Stimulated activated naive CD4-positive, alpha-beta T cell treated with Interleukin-2 at 50 U/mL for 16 hours (primary cell): ENCODE measurements at regions not wholly inside any gene's neighbourhood (a gene's known extent, or its start where the extent isn't known, plus 50 kb on each side); places are given as distances from the start of the nearest gene placed in this dataset.

Experiments
- DNase-seq: peaks from one replicate; lab custom pipeline; 2025; lab: John Stamatoyannopoulos, UW

DNA sequence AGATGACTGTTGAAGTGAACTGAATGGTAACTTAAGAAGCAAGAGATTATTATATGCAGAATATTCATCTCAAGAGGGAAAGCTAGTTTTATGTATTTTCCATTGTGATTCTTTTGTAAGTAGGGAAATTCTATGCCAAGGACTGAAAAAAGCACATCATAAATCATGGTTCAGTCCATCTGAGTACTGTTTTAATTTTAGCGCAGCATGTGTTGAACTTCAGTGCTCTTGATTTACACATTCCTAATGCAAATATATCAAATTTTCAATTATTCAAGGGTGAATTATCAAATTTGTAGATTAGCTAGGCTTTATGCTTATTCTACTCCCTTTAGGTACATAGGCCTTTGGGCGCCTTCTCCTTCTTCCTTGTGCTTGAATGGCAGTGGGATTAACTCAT lies 50.3 kb upstream of the TCF12 start:
- DNase-seq = no peak

DNA sequence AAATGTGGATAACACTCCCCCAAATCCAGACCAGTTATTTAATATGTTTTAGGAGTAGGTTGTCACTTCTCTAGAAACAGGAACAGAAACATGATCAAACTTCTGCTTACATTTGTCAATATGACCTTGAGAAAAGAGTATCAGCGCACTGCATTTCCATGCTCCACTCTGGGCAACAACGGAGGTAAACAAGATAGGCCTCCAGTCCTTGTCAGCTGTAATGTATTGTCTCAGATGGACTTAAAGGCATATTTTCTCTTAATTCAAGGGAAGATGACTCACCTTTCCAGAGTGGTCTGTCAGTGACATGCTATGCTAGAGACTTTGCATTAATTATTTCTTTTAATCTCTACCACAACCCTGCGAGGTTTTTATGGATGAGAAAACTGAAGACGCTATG lies 51.6 kb upstream of the TCF12 start:
- DNase-seq = no peak

DNA sequence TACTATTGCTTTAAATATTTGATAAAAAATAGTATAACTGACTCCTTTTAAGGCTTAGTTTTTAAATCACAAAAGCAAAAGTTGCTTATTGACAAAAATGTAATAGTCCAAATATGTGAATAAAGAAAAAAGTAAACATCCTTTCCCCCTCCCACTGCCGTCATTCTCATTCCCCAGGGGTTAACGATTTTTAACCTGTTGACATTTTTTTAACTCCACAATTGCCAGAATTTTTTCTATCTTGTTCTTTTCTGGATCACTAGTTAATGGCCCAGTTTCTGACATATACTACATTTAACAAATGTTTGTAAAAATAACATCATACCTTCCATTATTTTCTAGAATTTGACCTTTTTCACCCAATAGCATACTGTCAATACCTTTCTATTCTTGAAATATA lies 60.6 kb upstream of the TCF12 start:
- no peak for DNase-seq

DNA sequence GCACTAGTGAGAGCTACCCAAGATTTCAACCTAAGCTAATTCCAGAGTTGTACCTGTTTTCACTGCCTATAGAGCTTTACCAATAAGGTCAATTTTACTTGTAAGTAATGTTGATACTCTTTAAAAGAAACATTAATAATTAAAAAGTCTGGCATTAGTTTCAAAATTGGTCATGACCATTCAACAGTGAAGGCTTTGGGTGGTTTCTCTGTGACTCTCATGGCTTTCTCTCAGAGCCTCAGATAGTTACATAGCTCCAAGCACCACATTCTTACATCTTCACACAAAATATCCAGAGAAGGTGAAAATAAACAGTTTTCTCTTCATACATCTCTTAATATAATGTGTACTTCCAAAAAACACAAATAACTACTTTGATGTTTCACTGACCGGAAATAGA lies 61.5 kb upstream of the TCF12 start:
- DNase-seq = no peak

DNA sequence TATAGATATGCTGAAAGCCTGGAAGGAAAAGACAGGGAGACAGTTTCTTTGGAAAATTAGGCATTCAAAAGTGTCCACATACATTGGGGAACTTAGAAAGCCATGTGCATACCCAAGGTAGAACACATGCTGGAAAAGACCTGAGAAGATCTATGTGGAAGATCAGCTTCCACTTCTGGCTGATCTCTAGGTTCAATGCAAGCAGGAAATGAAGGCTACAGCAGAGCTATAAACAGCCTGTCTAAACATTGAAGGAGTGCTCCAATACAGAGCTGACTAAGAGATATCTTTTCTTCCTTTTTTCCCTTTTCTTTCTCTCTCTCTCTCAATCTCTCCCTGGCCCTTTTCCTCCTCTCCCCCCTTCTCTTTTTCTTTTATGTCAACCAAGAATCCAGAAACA lies 73.6 kb upstream of the TCF12 start:
- DNase-seq = no peak

DNA sequence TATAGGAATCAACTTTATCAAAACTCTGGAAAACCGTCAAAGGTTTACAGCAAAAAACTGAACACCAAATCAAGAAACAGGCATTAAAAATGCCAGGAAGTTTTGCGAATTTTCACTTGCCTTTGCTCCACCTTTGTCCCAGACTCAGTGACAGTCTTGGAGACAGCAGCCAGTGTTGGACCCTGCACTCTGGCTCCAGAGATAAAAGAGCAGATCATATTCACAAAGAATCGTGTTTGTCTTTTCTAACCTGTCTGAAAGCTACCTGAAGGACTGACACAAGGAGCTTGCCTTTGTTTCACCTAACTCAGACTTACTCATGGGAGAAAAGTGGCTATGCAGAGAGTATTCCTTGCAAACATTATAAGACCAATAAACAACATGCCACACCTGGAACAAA lies 74.0 kb upstream of the TCF12 start:
- no peak for DNase-seq

DNA sequence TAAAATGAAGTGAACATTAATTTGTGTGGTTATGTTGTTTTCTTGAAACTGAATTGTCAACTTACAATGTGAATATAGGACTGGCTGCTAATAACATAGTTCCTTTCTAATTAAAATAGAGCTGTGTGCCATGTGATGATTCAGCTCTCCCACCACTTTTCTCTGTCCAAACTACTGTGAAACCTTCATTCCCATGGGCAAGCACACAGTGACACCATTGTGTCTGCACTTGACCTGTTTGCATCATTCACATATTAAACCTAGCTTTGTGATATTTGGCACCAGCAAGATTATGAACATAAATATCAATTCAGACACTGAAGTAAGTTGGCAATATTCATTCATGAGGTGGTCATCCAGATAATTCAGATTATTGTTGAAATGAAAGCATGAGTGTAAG lies 78.8 kb upstream of the TCF12 start:
- DNase-seq = no peak

DNA sequence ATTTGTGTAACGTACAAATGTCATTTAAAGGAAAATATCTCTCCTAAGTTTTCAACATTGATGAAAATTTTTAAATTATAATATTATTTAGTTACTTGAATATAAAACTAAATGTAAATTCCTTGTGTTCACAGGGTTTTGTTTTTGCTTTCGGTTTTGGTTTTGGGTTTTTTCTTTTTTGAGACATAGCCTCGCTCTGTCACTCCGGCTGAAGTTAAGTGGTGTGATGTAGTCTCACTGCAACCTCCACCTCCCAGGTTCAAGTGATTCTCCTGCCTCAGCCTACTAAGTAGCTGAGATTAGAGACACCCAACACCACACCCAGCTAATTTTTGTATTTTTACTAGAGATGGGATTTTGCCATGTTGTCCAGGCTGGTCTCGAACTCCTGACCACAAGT lies 79.3 kb upstream of the TCF12 start:
- no peak for DNase-seq

DNA sequence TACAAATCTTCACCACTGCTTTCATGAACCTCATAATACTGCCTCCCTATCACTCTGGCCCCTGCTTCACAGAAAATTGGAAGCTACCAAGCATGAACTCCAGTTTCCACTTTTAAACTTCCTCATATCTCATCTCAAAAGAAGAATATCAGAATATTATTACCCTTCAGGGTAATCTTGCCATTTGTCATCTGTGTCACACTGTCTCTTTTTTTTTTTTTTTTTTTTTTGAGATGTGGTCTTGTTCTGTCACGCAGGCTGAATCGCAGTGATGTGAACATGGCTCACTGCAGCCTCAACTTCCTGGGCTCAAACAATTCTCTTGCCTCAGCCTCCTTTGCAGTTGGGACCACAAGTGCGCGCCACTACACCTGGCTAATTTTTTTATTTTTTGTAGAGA lies 80.4 kb upstream of the TCF12 start:
- no peak for DNase-seq

DNA sequence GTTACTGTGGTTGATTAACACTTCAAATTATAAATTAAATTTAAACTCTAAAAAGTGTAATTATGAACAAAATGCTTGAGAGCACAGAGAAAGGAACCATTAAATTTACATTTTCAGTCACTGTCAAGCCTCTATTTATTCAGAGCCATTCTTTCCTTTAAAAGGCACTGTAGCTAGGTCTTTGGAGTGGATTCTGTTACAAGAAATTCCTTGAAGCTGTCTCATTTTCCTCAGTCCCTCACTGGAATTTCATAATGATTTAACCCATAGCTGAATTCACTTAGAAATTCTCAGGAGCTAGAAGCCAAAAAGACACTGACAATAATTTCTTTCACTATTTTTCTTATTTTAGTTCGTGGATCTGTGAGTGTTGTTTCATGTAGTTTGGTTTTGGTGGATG lies 81.2 kb upstream of the TCF12 start:
- DNase-seq = no peak

DNA sequence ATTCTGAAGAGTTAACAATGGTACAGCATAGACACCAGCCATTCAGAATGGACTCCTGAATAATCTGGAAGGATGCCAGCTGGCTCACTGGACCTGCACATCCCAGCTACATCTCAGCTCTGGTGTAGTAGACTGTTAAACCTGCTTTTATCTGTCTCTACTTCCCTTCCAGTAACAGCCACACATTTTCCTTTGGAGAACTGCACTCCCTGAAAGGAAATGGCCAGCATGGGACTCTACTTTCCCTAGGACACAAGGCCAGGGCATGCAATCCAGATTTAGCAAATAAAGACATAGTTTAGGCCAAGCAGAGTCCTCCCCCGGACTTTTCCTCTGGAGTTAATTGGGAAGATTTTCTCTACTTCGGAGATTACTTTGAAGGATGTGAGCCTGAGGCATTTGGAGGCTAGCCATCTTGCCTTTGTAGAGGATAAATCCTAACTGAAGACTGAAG lies 82.7 kb upstream of the TCF12 start:
- DNase-seq = no peak

DNA sequence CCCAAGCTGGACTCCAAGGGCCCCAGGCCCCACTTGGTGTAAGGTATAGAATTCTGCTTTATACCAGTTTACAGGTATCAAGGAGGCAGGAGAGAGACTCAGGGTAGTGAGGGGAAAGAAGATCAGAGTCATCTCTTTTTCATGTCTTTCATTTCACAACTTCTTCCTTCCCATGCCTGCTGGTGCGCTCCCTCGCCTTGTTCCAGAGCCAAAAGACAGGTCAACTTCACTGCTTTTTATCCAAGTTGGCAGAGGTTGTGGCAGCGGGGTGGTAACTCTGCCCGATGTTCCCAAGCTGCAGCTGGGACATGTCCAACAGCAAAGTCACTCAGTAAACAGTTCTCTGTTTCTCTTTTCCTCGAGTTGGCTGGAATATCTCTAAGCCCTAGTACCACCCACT lies 86.3 kb upstream of the TCF12 start:
- DNase-seq = no peak

DNA sequence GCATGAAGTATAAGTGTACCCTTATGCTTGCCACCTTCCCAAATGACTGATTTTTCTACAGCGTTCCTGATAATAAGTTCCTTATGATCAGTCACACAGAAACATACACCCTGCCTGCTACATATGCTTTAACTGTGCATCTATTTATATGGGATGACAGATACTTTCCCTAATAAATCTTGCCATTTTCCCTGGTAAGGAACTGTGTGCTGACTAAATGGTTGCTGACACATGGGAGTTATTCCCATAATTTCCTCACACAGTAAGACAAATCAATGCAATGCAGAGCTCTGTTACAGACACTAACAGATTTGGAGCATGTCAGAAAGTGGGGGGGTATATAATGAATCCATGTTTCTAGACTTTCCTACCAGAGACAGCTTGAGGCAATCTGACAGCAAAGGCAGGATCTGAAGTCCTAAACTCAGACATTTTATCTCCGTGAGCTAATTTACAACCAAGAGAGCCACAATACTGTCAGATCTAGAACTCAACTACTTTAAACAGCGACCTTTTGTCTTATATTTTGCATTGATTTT lies 86.9 kb upstream of the TCF12 start:
- no peak for DNase-seq

DNA sequence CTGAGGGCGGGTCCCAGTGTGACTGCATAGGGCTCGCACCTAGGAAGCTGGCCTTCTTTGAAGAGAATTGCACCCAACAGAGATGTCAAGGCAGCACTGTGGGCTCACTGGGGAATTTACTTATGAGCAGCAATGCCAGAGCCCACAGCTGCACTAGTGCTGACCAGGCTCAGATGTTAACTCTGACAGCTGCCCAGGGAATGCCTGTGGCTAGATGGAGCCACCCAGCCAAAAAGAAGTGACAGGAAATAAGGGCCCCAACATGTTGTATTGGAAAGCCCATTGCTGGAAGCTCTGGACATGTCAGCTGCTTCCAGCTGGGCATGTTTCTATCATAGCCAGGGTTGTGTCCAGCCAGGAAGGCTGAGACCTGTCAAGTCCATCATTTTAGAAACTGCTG lies 90.9 kb upstream of the ZNF280D start:
- no peak for DNase-seq

DNA sequence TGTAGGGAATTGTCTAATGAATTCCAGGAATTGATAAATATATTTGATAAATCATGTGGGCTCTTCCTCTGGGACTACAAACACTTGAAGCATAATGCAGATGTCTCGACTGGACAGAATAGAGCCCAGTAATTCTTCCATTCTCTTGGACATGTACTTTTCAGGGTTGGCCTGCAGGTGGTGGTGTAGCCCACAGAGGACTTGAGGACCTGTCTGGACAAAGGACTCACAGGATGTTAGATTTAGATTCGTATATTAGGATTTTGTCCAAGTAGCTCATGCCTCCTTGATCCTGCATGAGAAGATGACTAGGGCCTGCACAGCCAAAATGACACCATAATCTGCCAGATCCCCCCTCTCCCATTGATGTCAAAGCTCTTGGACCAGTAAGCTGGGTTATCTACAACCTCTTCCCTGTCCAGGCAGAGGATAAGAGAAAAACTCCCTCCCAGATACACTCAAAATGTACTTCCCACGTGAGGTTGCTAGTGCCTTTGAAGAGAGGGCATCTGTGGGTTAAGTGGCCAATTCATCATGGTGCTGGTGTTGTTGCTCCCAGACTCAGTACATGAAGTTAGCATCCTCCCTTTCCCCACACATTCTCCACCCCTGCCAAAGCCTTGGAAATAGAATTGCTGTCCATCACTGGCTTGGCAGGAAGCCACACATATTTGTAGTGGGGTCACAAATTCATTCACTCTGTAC lies 88.6 kb upstream of the ZNF280D start:
- peak; percentile 8 for DNase-seq

DNA sequence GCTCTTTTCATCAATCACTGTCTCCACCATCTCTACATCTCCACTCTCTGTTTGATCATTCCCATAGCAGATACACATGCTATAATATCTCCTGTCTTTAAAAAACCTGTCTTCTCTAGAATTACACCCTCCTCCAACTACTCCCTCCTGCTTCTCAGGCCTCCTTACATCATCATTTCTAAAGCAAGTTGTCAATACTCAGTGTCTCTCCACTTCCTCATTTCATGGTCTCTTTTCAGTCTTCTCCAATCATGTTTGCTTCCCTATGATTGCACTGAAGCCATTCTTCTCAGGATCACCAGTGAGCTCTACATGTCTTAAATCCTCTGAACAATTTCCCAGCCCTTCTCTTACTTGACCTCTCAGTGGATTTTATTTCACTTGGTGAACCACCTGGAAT lies 87.0 kb upstream of the ZNF280D start:
- DNase-seq = no peak

DNA sequence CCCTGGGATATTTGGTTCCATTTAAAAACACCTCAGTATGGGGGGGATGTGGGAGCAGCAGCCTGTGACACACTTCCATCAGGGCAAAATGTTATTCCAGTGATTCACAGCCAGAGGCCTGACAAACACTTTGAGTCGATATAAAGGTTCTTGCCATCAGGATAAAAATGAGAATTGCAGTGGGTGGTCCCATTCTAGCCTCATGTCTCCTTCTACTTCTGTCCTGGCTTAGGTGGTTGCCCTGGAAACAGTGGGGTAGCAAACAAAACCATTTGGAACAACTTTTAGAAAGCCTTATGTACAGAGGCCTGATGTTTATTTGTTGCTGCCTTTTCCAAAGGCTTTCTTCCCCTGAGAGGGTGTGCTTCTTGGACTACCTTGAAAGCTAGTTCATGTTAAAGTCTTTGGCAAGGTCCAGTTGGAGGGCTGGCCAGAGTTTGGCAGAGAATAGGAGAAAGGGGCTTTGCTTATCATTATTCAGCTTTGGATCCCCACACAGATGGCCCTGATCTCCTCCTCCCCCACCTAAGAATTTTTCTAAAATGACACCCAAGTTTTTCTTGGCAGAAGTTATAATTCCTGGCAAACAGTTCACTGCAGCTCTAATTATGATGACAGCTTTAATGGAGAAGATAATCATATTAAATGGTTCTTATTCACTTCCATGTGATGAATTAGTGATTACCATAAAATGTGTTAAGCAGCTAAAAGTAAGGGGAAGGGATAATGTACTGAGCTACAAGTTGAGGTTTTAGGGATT lies 84.2 kb upstream of the ZNF280D start:
- no peak for DNase-seq

DNA sequence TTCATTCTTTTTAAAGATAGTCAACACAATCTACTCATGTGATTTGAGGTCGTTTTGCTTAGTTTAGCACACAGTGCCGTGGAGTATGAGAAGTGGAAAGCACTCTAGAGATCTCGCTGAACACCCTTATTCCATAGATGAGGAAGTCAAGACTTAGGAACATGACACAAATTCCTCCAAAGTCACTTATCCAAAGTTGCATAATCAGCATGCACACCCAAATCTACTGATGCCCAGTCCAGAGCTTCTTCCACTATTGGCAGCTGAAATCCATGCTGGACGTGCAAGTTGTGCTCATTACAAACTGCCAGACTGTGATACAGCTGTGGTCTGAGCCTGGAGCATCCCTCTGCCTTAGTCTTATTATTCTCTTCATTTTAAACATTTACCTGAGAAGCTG lies 83.5 kb upstream of the ZNF280D start:
- DNase-seq = no peak

DNA sequence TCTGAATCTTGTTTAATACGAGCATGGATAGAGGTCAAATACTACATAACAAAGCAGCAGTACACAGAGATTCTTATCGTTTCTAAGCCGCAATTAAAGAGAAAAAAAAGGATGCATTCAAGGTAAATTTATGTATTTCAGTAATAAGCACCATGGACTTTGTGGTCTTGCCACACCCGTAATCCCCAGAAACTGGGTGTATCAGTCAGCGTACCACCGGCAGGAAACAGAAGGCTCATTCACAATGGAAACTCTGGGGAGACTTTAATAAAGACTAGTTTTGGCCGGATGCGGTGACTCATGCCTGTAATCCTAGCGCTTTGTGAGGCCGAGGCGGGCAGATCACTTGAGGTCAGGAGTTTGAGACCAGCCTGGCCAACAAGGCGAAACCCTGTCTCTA lies 81.9 kb upstream of the ZNF280D start:
- peak; percentile 1 for DNase-seq

DNA sequence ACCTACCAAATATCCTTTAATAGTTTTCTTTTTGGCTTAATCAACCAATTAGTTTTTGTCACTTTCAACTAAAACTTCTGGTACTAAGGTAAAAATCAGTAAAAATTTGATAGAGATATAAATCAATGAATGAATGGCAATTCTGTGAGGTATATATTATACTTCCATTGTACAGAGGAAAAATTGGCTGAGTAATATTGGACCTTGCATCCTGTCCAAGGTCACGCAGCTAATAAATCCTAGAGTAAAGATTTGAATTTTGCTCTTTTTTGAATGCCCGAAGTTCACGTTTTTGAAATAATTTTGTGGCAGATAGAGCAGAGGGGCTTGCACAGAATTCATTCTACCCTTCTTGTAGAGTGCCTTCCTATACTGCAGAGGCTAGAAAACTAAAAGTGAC lies 81.1 kb upstream of the ZNF280D start:
- no peak for DNase-seq

DNA sequence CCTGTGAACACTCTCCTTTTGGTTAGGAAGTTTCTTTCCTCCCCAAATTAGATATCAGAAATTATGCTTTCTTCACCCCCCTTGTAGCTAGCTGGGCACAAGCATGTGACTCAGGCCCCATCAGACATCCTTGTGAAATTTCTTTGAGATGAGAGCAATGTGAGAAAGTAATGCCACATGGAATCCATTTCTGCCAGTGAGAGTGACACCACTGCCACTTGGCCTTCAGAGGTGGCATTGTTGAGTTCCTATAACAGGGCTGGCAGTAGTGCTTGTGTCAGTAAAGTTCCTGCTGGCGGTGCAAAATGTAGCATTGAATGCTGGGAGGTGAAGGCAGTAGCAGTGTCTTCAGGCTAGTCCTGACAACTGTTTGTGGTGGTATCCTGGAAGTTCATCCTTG lies 80.7 kb upstream of the ZNF280D start:
- no peak for DNase-seq

DNA sequence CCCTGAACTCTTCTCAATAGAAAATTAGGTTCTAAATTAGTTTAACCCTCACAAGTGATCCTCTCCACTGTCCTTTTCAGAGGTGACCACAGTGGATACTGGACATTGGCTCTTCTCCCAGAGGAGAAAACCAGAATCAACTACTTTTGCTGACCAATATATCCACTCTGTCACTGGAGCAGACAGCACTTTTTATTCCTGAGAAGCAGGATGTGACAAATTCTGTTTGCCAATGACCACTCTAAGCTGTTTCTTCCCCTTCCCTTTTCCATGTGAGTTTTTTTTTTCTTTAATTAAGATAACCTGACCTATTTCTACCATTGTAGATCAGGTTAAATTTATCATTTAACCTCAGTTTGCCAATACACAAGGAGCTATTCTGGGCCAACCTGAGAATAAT lies 79.7 kb upstream of the ZNF280D start:
- DNase-seq = no peak

DNA sequence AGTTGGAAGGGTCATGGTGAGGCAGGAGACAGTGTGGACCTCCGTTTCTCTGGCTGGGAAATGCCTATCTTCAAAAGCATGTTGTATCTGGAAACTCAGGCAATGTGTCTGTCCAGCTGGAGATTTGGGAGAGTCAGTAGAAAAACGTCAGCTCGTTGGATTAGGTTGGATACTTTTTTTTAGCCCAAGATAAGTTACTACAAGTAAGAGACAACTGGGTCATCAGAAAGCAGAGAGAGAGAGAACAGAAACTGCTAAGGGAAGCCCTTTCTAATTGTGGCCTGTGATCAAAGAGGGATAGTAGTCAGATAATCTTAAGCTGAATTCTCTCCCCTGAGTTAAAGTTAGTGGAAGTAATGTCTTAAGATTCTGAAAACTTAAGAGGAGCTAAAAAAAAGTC lies 78.9 kb upstream of the ZNF280D start:
- DNase-seq = no peak

DNA sequence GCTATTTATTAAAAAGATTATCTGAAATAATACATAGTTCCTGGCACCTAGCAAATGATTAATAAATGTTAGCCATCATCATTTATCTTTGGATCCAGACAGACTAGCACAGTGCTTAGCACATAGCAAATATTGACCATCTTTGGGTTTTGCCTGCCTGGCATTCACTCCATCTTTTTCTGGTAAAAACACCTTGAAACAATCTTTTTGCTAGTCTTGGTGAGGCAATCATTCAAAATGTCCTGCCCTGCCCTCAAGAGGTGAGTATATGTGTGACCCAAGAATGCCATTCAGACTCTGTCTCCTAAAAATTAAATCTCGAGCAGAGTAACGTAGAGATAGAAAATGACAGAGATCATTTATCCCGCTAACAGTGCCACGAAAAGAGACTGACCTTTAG lies 78.3 kb upstream of the ZNF280D start:
- DNase-seq = no peak
